ENCODE measurements at regions not wholly inside any gene's neighbourhood (a gene's known extent, or its start where the extent isn't known, plus 50 kb on each side); places are given as distances from the start of the nearest gene placed in this dataset.

GRCh38 chr4:185894481-185894880 lies 82.5 kb upstream of the SORBS2 start:
- Histone ChIP-seq H3K9me3 (ENCODE audit: insufficient read depth, low read depth, low read length) (peaks cover 11% of the 10 kb centered on the region), H3K4me1 (ENCODE audit: insufficient read depth, low read length) (no peaks in the 10 kb centered on the region), H3K27me3 (ENCODE audit: insufficient read depth, low read length) (no peaks in the 10 kb centered on the region), H3K9ac (ENCODE audit: low read depth, low read length) (no peak overlapping the region), H3K36me3 (ENCODE audit: insufficient read depth, low read depth, low read length) (no peaks in the 10 kb centered on the region), H3K4me3 (ENCODE audit: low read length) (no peak overlapping the region), H3K27ac (ENCODE audit: low read length) (no peak overlapping the region)

DNA sequence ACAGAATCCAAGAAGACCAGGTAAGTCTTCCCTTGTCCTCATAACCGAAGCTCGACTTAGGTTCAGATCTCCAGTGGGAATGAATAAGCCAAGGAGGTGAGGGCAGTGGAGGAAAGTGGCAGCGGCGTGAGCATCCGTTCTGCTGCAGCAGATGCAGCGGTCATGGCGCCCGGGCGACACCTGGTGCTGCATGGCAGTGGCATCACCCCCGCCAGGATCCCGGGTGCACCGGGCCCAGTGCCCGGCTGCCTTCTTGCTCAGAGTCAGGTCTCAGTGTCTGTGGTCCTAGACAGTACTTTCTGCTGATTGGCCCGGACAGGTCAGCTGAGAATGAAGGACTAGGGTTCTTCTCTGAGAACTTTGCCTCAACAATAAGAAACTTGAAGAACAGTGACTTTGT lies 83.4 kb upstream of the SORBS2 start:
- Histone ChIP-seq H3K36me3 (ENCODE audit: insufficient read depth, low read depth, low read length) (no peaks in the 10 kb centered on the region), H3K4me3 (ENCODE audit: low read length) (no peak overlapping the region), H3K27ac (ENCODE audit: low read length) (no peak overlapping the region), H3K27me3 (ENCODE audit: insufficient read depth, low read length) (no peaks in the 10 kb centered on the region), H3K9ac (ENCODE audit: low read depth, low read length) (no peak overlapping the region), H3K9me3 (ENCODE audit: insufficient read depth, low read depth, low read length) (peaks cover 11% of the 10 kb centered on the region), H3K4me1 (ENCODE audit: insufficient read depth, low read length) (no peaks in the 10 kb centered on the region)

DNA sequence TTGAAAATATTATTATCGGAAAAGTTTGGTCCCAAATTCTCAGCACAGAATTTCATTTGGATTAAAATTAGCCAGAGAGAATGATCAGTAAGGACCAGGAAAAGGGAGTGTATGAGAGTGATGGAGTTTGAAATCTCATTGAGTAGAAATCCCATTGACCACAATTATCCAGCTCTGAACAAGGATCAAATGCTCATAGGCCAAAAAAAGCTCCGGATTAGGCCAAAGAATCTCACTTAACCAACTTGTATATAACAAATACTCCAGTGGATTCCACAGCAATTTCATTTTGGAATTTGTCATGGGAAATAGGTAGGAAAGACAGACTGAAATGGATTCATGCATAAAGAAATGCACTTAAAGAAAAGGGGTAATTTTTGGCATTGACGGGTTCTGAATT lies 83.9 kb upstream of the SORBS2 start:
- H3K4me1 ChIP-seq (ENCODE audit: insufficient read depth, low read length) = no peaks in the 10 kb centered on the region
- H3K36me3 ChIP-seq (ENCODE audit: insufficient read depth, low read depth, low read length) = no peaks in the 10 kb centered on the region
- H3K27me3 ChIP-seq (ENCODE audit: insufficient read depth, low read length) = no peaks in the 10 kb centered on the region
- H3K4me3 ChIP-seq (ENCODE audit: low read length) = no peak overlapping the region
- no peak overlapping the region for H3K27ac ChIP-seq (ENCODE audit: low read length)
- H3K9me3 ChIP-seq (ENCODE audit: insufficient read depth, low read depth, low read length) = peaks cover 11% of the 10 kb centered on the region
- no peak overlapping the region for H3K9ac ChIP-seq (ENCODE audit: low read depth, low read length)

- H3K9me3 ChIP-seq (ENCODE audit: insufficient read depth, low read depth, low read length) = peaks cover 11% of the 10 kb centered on the region
- H3K4me3 ChIP-seq (ENCODE audit: low read length) = no peak overlapping the region
- no peaks in the 10 kb centered on the region for H3K4me1 ChIP-seq (ENCODE audit: insufficient read depth, low read length)
- H3K27ac ChIP-seq (ENCODE audit: low read length) = no peak overlapping the region
- no peak overlapping the region for H3K9ac ChIP-seq (ENCODE audit: low read depth, low read length)
- no peaks in the 10 kb centered on the region for H3K27me3 ChIP-seq (ENCODE audit: insufficient read depth, low read length)
- H3K36me3 ChIP-seq (ENCODE audit: insufficient read depth, low read depth, low read length) = no peaks in the 10 kb centered on the region
Measured at GRCh38 chr4:185896817-185897488, 85.0 kb upstream of the SORBS2 start.

DNA sequence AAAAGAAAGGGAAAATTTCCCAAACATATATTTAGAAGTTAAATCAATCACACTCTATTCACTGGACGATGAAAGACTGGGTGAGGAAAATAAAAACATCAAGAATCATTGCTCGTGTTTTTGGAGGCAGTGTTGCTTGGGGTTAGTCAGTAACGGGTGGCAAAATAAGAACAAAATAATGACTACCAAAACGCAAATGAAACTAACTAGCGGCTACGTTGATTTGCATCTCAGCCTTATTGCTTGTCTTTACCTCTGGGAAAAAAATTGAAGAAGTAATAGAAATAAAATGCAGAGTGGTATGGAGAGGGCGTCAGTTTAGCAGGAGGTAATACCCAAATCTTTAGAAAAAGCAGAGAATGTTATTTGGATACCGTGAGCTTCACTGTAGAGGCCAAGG lies 86.4 kb upstream of the SORBS2 start:
- no peak overlapping the region for H3K27ac ChIP-seq (ENCODE audit: low read length)
- H3K9me3 ChIP-seq (ENCODE audit: insufficient read depth, low read depth, low read length) = peaks cover 5% of the 10 kb centered on the region; the same call in 1 of the 2 replicates
- H3K4me3 ChIP-seq (ENCODE audit: low read length) = no peak overlapping the region
- peaks cover 3% of the 10 kb centered on the region; the same call in 1 of the 2 replicates for H3K4me1 ChIP-seq (ENCODE audit: insufficient read depth, low read length)
- no peaks in the 10 kb centered on the region for H3K36me3 ChIP-seq (ENCODE audit: insufficient read depth, low read depth, low read length)
- H3K9ac ChIP-seq (ENCODE audit: low read depth, low read length) = no peak overlapping the region
- H3K27me3 ChIP-seq (ENCODE audit: insufficient read depth, low read length) = no peaks in the 10 kb centered on the region

DNA sequence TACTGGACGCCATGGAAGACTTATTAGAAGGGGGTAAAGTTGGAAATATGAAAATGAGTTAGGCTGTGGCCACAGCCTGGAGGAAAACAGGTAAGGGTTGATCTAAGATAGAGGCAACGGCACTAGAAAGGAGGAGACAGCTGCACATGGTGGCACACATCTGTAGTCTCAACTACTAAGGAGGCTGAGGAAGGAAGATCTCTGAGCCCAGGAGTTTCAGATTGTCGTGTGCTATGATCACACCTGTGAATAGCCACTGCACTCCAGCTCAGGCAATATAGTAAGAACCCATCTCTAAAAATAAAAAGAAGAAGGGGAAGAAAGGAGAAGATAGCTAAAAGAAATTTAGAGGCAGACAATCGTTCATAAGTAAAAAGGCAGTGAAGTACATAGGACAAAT lies 87.8 kb upstream of the SORBS2 start:
- H3K27me3 ChIP-seq (ENCODE audit: insufficient read depth, low read length) = no peaks in the 10 kb centered on the region
- H3K27ac ChIP-seq (ENCODE audit: low read length) = no peak overlapping the region
- no peaks in the 10 kb centered on the region for H3K9me3 ChIP-seq (ENCODE audit: insufficient read depth, low read depth, low read length)
- no peak overlapping the region for H3K4me3 ChIP-seq (ENCODE audit: low read length)
- peaks cover 3% of the 10 kb centered on the region; the same call in 1 of the 2 replicates for H3K4me1 ChIP-seq (ENCODE audit: insufficient read depth, low read length)
- no peak overlapping the region for H3K9ac ChIP-seq (ENCODE audit: low read depth, low read length)
- H3K36me3 ChIP-seq (ENCODE audit: insufficient read depth, low read depth, low read length) = no peaks in the 10 kb centered on the region

GRCh38 chr4:185902654-185903053 lies 90.7 kb upstream of the SORBS2 start:
- Histone ChIP-seq H3K4me3 (ENCODE audit: low read length) (no peak overlapping the region), H3K9ac (ENCODE audit: low read depth, low read length) (no peak overlapping the region), H3K4me1 (ENCODE audit: insufficient read depth, low read length) (peaks cover 3% of the 10 kb centered on the region; the same call in 1 of the 2 replicates), H3K36me3 (ENCODE audit: insufficient read depth, low read depth, low read length) (no peaks in the 10 kb centered on the region), H3K9me3 (ENCODE audit: insufficient read depth, low read depth, low read length) (no peaks in the 10 kb centered on the region), H3K27me3 (ENCODE audit: insufficient read depth, low read length) (no peaks in the 10 kb centered on the region), H3K27ac (ENCODE audit: low read length) (no peak overlapping the region)

GRCh38 chr4:185903205-185903604 lies 91.2 kb upstream of the SORBS2 start:
- Histone ChIP-seq H3K9ac (ENCODE audit: low read depth, low read length) (no peak overlapping the region), H3K36me3 (ENCODE audit: insufficient read depth, low read depth, low read length) (no peaks in the 10 kb centered on the region), H3K27me3 (ENCODE audit: insufficient read depth, low read length) (no peaks in the 10 kb centered on the region), H3K9me3 (ENCODE audit: insufficient read depth, low read depth, low read length) (no peaks in the 10 kb centered on the region), H3K4me3 (ENCODE audit: low read length) (no peak overlapping the region), H3K27ac (ENCODE audit: low read length) (no peak overlapping the region), H3K4me1 (ENCODE audit: insufficient read depth, low read length) (peaks cover 3% of the 10 kb centered on the region; the same call in 1 of the 2 replicates)

DNA sequence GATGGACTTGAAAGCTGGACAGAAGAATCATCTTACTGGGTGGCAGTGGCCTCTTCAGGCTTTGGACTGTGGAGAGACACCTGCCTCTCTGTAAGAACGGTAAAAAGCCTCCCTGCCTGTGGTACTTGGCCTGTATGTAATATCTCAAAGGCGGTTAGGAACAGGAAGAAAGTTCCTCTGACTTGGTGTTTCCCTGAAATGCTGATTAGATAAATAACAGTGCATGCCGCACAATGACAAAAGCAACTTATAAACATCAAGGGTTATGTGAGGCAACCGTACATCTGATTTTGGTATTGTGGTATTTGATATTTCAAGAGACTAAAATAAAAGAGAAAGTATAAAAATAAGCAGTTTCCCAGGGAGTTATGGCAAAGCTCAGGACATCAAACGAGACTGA lies 92.4 kb upstream of the SORBS2 start:
- H3K36me3 ChIP-seq (ENCODE audit: insufficient read depth, low read depth, low read length) = no peaks in the 10 kb centered on the region
- no peaks in the 10 kb centered on the region for H3K9me3 ChIP-seq (ENCODE audit: insufficient read depth, low read depth, low read length)
- peaks cover 3% of the 10 kb centered on the region; the same call in 1 of the 2 replicates for H3K4me1 ChIP-seq (ENCODE audit: insufficient read depth, low read length)
- H3K4me3 ChIP-seq (ENCODE audit: low read length) = no peak overlapping the region
- H3K9ac ChIP-seq (ENCODE audit: low read depth, low read length) = no peak overlapping the region
- no peaks in the 10 kb centered on the region for H3K27me3 ChIP-seq (ENCODE audit: insufficient read depth, low read length)
- no peak overlapping the region for H3K27ac ChIP-seq (ENCODE audit: low read length)

GRCh38 chr4:185909972-185910371 lies 98.0 kb upstream of the SORBS2 start:
- no peaks in the 10 kb centered on the region for H3K36me3 ChIP-seq (ENCODE audit: insufficient read depth, low read depth, low read length)
- no peaks in the 10 kb centered on the region for H3K4me1 ChIP-seq (ENCODE audit: insufficient read depth, low read length)
- no peak overlapping the region for H3K4me3 ChIP-seq (ENCODE audit: low read length)
- no peaks in the 10 kb centered on the region for H3K27me3 ChIP-seq (ENCODE audit: insufficient read depth, low read length)
- no peak overlapping the region for H3K9ac ChIP-seq (ENCODE audit: low read depth, low read length)
- H3K27ac ChIP-seq (ENCODE audit: low read length) = no peak overlapping the region
- H3K9me3 ChIP-seq (ENCODE audit: insufficient read depth, low read depth, low read length) = no peaks in the 10 kb centered on the region

- H3K4me1 ChIP-seq (ENCODE audit: insufficient read depth, low read length) = peaks cover 11% of the 10 kb centered on the region; the same call in 1 of the 2 replicates
Measured at GRCh38 chr4:185911556-185912064, 99.6 kb upstream of the SORBS2 start.

GRCh38 chr4:185912779-185913178 lies 100.8 kb upstream of the SORBS2 start:
- no peak overlapping the region for H3K9ac ChIP-seq (ENCODE audit: low read depth, low read length)
- no peaks in the 10 kb centered on the region for H3K27me3 ChIP-seq (ENCODE audit: insufficient read depth, low read length)
- H3K36me3 ChIP-seq (ENCODE audit: insufficient read depth, low read depth, low read length) = no peaks in the 10 kb centered on the region
- no peak overlapping the region for H3K4me3 ChIP-seq (ENCODE audit: low read length)
- no peaks in the 10 kb centered on the region for H3K9me3 ChIP-seq (ENCODE audit: insufficient read depth, low read depth, low read length)
- peaks cover 15% of the 10 kb centered on the region; the same call in 1 of the 2 replicates for H3K4me1 ChIP-seq (ENCODE audit: insufficient read depth, low read length)
- no peak overlapping the region for H3K27ac ChIP-seq (ENCODE audit: low read length)

More at GRCh38 chr4:185911556-185912064, 99.6 kb upstream of the SORBS2 start:
- H3K27me3 ChIP-seq (ENCODE audit: insufficient read depth, low read length) = no peaks in the 10 kb centered on the region
- no peak overlapping the region for H3K27ac ChIP-seq (ENCODE audit: low read length)
- no peak overlapping the region for H3K9ac ChIP-seq (ENCODE audit: low read depth, low read length)
- no peaks in the 10 kb centered on the region for H3K9me3 ChIP-seq (ENCODE audit: insufficient read depth, low read depth, low read length)
- H3K4me3 ChIP-seq (ENCODE audit: low read length) = no peak overlapping the region
- H3K36me3 ChIP-seq (ENCODE audit: insufficient read depth, low read depth, low read length) = no peaks in the 10 kb centered on the region

Data from iPS-20b (cell line).